Peyer's patch (tissue), 4 donors: ENCODE measurements at regions not wholly inside any gene's neighbourhood (a gene's known extent, or its start where the extent isn't known, plus 50 kb on each side); places are given as distances from the start of the nearest gene placed in this dataset.

Experiments used
- CTCF ChIP-seq, 6 experiments: fragments of 450-650 bp in 4 of 6; fragments of 200-600 bp in 2 of 6; sonication (generic) in 1 of 6; IDR thresholded peaks; one replicate each; pipeline ENCODE4 v1.5.1; 2017 to 2019; ENCODE audit warnings: antibody characterized with exemption in 6 of 6, mild to moderate bottlenecking in 3 of 6, moderate library complexity in 1 of 6
- POLR2A ChIP-seq, 2 donors: fragments of 450-650 bp; IDR thresholded peaks; one replicate each; pipeline ENCODE4 v1.5.1; 2017; ENCODE audit warnings: antibody characterized with exemption in 2 of 2, mild to moderate bottlenecking in 2 of 2, moderate library complexity in 2 of 2

DNA sequence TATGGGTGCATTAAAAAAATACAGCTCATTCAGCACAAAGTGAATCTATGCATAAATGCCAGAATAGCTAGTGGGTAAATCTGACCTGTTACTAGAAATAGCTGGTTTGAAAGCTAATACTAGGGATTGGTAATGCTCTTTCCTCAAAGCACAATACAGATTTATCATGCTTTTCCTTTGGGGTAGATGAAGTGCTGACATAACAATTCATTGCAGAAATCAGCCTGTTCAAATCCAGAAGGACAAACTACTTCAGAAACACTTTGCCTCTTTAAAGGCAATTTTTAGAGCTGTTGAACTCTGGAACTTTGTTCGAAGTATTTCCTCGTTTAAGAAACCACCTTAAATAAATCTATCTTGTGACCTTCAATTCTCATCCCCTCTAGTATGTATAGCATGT, 957.9 kb downstream of the ARAP2 start:
- TF ChIP-seq POLR2A (IDR thresholded peaks at IDR 0.05) (no peak), CTCF (IDR thresholded peaks at IDR 0.05) (no peak)
